Lower leg skin (tissue), 3 donors: ENCODE measurements at regions not wholly inside any gene's neighbourhood (a gene's known extent, or its start where the extent isn't known, plus 50 kb on each side); places are given as distances from the start of the nearest gene placed in this dataset.

Experiments
- CTCF ChIP-seq, 3 donors: fragments of 450-650 bp; IDR thresholded peaks; one replicate each; pipeline ENCODE4 v1.5.1; 2016; ENCODE audit warnings: antibody characterized with exemption in 3 of 3, mild to moderate bottlenecking in 3 of 3, moderate library complexity in 2 of 3
- POLR2A ChIP-seq, 2 donors: fragments of 450-650 bp; IDR thresholded peaks; one replicate each; pipeline ENCODE4 v1.6.1; 2016 to 2017; ENCODE audit warnings: antibody characterized with exemption in 2 of 2, mild to moderate bottlenecking in 1 of 2, moderate library complexity in 1 of 2

- TF ChIP-seq CTCF (IDR thresholded peaks at IDR 0.05) (no peak), POLR2A (IDR thresholded peaks at IDR 0.05) (no peak)
Observed at GRCh38 chr22:34297536-34298120, 377.4 kb upstream of the LARGE1 start.
